Mesothelial cell of epicardium (in vitro differentiated cells): ENCODE measurements at regions not wholly inside any gene's neighbourhood (a gene's known extent, or its start where the extent isn't known, plus 50 kb on each side); places are given as distances from the start of the nearest gene placed in this dataset.
"Not testable (repeated sequence)": the region's sequence is repeated elsewhere in the genome, so short reads cannot be mapped to it uniquely, and the experiment has no call there.

Experiments used
- DNase-seq, 2 experiments: peaks; one replicate each; pipeline ENCODE4 v3.0.0; 2021; ENCODE audit warnings: low spot score in 2 of 2; ENCODE audit not compliant: unreplicated experiment in 2 of 2
- H3K27ac Mint-ChIP-seq: 2 replicates; pipeline ENCODE4 v1.8.0; 2021; ENCODE audit warnings: mixed read lengths
- H3K27me3 Mint-ChIP-seq: 2 replicates; pipeline ENCODE4 v1.8.0; 2021; ENCODE audit warnings: low read depth, mixed read lengths
- H3K36me3 Mint-ChIP-seq: 2 replicates; pipeline ENCODE4 v1.8.0; 2021; ENCODE audit warnings: mixed read lengths
- H3K4me1 Mint-ChIP-seq: 2 replicates; pipeline ENCODE4 v1.8.0; 2021; ENCODE audit warnings: mixed read lengths
- H3K4me3 Mint-ChIP-seq: 2 replicates; pipeline ENCODE4 v1.8.0; 2021; ENCODE audit warnings: mild to moderate bottlenecking, moderate library complexity, mixed read lengths
- H3K9me3 Mint-ChIP-seq: 2 replicates; pipeline ENCODE4 v1.8.0; 2021; ENCODE audit warnings: mixed read lengths
- TF ChIP-seq, protein P1 (sequence below): fragments of 200-600 bp; sonication (generic); IDR thresholded peaks from one replicate; pipeline ENCODE4 v1.5.0; 2021; ENCODE audit warnings: antibody characterized with exemption; ENCODE audit not compliant: unreplicated experiment

DNA sequence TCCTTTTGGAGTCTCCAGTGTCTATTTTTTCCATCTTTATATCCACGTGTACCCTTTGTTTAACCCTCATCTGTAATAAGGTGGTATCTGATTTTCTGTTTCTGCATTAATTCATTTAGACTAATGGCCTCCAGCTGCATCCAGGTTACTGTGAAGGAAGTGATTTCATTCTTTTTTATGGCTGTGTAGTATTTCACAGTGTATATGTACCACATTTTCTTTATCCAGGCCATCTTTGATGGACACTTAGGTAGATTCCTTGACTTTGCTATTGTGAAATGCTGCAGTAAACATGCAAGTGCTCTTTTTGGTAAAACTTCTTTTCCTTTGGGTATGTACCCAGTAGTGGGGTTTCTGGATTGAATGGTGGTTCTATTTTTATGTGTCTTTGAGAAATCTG is 128.0 kb upstream of the MTPN start:
- Mint-ChIP-seq H3K36me3 (peaks cover 2% of the 10 kb centered on the region), H3K27ac (no peak overlapping the region), H3K9me3 (peaks cover 41% of the 10 kb centered on the region), H3K4me3 (no peak overlapping the region), H3K4me1 (no peaks in the 10 kb centered on the region), H3K27me3 (no peaks in the 10 kb centered on the region)
- no peak for DNase-seq
- TF ChIP-seq, protein P1, sequence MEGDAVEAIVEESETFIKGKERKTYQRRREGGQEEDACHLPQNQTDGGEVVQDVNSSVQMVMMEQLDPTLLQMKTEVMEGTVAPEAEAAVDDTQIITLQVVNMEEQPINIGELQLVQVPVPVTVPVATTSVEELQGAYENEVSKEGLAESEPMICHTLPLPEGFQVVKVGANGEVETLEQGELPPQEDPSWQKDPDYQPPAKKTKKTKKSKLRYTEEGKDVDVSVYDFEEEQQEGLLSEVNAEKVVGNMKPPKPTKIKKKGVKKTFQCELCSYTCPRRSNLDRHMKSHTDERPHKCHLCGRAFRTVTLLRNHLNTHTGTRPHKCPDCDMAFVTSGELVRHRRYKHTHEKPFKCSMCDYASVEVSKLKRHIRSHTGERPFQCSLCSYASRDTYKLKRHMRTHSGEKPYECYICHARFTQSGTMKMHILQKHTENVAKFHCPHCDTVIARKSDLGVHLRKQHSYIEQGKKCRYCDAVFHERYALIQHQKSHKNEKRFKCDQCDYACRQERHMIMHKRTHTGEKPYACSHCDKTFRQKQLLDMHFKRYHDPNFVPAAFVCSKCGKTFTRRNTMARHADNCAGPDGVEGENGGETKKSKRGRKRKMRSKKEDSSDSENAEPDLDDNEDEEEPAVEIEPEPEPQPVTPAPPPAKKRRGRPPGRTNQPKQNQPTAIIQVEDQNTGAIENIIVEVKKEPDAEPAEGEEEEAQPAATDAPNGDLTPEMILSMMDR = no peak

DNA sequence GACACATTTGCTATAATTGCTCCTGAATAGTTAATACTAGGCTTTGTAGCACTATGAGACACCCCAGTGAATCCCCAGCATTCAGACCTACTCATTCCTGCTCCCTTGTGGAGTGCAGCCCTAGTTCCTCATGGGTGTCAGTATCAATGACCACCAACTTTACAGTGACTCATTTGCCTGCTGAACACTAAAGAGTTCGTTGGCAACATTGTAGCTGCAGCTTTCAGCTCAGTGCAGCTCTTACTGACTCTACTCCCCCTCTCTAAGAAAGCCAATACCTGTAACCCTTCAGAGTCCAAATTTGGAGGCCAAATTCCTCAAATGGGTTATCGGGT is 127.1 kb upstream of the MTPN start:
- no peaks in the 10 kb centered on the region for H3K27me3 Mint-ChIP-seq
- H3K36me3 Mint-ChIP-seq = no peaks in the 10 kb centered on the region
- TF ChIP-seq, protein P1 = no peak
- DNase-seq = no peak
- H3K4me3 Mint-ChIP-seq = no peak overlapping the region
- peaks cover 40% of the 10 kb centered on the region for H3K9me3 Mint-ChIP-seq
- no peak overlapping the region for H3K27ac Mint-ChIP-seq
- no peaks in the 10 kb centered on the region for H3K4me1 Mint-ChIP-seq

DNA sequence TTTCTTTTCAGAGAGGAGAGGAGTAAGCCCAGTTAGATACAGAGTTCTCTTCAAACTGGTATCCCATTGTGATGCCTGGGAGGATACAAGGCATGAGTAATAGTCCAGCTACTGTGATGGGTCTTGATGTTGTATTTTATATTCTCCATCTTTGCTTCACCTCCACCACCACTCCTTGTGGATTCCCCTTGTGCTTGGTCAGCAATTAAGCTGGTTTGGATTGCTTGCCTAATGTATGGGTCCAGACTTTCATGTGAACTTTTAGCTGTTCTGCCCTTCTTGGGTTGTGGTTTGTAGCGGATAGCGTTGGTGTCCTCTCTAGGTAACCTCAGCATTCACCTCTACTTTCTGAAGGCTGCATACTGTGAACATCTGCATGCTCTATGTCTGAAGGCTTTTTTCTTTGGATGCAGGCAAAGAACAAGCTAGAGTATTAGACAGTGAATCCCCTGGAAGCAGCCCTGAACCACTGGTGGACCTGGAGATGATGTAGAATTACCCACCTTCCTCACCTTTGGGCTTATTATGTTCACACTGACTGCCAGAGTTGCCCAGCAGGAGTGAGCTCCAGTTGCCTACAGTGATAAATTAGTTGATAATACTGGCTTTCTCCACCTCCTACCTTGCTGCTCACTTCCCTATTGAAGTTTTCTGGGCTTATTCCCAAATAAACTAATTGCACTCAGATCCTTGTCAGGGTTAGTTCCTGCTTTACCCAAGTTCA is 126.5 kb upstream of the MTPN start:
- no peaks in the 10 kb centered on the region for H3K36me3 Mint-ChIP-seq
- no peak overlapping the region for H3K4me3 Mint-ChIP-seq
- no peak overlapping the region for H3K27ac Mint-ChIP-seq
- TF ChIP-seq, protein P1 = no peak
- no peak for DNase-seq
- peaks cover 40% of the 10 kb centered on the region for H3K9me3 Mint-ChIP-seq
- no peaks in the 10 kb centered on the region for H3K4me1 Mint-ChIP-seq
- H3K27me3 Mint-ChIP-seq = no peaks in the 10 kb centered on the region

DNA sequence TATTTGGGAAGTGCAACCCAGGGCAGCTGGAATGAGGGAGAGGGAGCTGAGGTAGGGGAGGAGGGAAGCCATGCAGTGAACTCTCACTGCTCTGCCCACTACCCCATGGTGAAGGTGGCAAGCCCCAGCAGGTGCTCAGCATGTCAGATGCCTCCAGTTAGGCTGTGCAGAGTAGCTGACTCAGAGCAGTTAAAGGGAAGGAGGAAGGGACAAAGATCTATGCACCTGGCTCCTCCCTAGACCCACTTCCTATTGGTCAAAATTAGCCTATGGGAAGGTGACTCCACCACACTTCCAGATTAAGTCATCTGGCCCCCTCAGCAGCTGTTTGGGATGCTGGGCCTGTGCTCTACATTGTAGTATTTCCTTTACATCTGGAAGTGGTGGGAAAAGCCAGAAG is 125.7 kb upstream of the MTPN start:
- peaks cover 32% of the 10 kb centered on the region for H3K9me3 Mint-ChIP-seq
- H3K27ac Mint-ChIP-seq = no peak overlapping the region
- no peaks in the 10 kb centered on the region for H3K27me3 Mint-ChIP-seq
- no peak overlapping the region for H3K4me3 Mint-ChIP-seq
- TF ChIP-seq, protein P1 = no peak
- no peaks in the 10 kb centered on the region for H3K4me1 Mint-ChIP-seq
- H3K36me3 Mint-ChIP-seq = no peaks in the 10 kb centered on the region
- no peak for DNase-seq

DNA sequence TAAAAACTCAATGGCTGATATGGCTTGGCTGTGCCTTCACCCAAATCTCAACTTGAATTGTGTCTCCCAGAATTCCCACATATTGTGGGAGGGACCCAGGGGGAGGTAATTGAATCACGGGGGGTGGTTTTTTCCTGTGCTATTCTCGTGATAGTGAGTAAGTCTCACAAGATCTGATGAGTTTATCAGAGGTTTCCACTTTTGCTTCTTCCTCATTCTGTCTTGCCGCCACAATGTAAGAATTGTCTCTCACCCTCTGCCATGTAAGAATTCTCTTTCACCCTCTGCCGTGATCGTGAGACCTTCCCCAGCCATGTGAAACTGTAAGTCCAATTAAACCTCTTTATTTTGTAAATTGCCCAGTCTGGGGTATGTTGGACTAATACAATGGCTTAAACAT is 115.6 kb upstream of the MTPN start:
- H3K4me3 Mint-ChIP-seq, H3K4me1 Mint-ChIP-seq, DNase-seq, H3K36me3 Mint-ChIP-seq, H3K27me3 Mint-ChIP-seq, H3K27ac Mint-ChIP-seq: not testable (repeated sequence)
- H3K9me3 Mint-ChIP-seq = peaks cover 14% of the 10 kb centered on the region

DNA sequence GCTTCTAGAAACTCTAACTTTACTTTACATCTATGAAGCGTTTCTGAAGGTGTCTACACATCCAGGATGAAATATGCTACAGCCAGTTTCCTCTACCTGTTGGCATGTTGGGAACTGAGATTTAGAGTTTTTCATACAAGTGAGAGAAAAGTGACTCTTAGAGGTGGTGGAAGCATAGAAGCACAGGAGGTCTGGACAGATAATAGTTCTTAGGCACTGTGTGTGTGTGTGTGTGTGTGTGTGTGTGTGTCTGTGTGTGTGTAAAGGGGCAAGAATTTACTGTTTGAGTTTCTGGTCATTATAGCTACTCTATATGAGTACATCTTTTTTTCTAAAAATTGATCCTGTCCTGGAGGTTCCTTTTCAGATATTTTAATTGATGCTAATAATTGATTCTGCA is 110.7 kb upstream of the MTPN start:
- H3K27ac Mint-ChIP-seq = peak overlapping the region; percentile 81
- TF ChIP-seq, protein P1 = no peak
- H3K27me3 Mint-ChIP-seq = no peaks in the 10 kb centered on the region
- peak overlapping the region; percentile 38 for H3K4me3 Mint-ChIP-seq
- H3K9me3 Mint-ChIP-seq = peaks cover 9% of the 10 kb centered on the region
- peaks cover 14% of the 10 kb centered on the region for H3K4me1 Mint-ChIP-seq
- DNase-seq = no peak
- H3K36me3 Mint-ChIP-seq = peaks cover 1% of the 10 kb centered on the region
